Suprapubic skin (tissue), 4 donors: ENCODE measurements at regions not wholly inside any gene's neighbourhood (a gene's known extent, or its start where the extent isn't known, plus 50 kb on each side); places are given as distances from the start of the nearest gene placed in this dataset.

Experiments
- DNase-seq, 2 donors: peaks; one replicate each; pipeline ENCODE4 v3.0.0-alpha.2; 2019; ENCODE audit warnings: low spot score in 2 of 2
- H3K27ac ChIP-seq: fragments of 200-600 bp; sonication (generic); one replicate; pipeline ENCODE4 v1.5.1; 2019
- H3K27me3 ChIP-seq: fragments of 200-600 bp; sonication (generic); one replicate; pipeline ENCODE4 v1.5.1; 2019
- H3K36me3 ChIP-seq: fragments of 200-600 bp; sonication (generic); one replicate; pipeline ENCODE4 v1.5.1; 2019
- H3K4me1 ChIP-seq: fragments of 200-600 bp; sonication (generic); one replicate; pipeline ENCODE4 v1.5.1; 2019
- H3K4me3 ChIP-seq: fragments of 200-600 bp; sonication (generic); one replicate; pipeline ENCODE4 v1.5.1; 2019; ENCODE audit warnings: mild to moderate bottlenecking
- H3K9me3 ChIP-seq: fragments of 200-600 bp; sonication (generic); one replicate; pipeline ENCODE4 v1.5.1; 2019
- CTCF ChIP-seq, 2 donors: fragments of 200-600 bp in 1 of 2; fragments of 450-650 bp in 1 of 2; sonication (generic) in 1 of 2; IDR thresholded peaks; one replicate each; pipeline ENCODE4 v1.5.1; 2016 to 2019; ENCODE audit warnings: antibody characterized with exemption in 2 of 2, mild to moderate bottlenecking in 1 of 2, moderate library complexity in 1 of 2
- EP300 ChIP-seq: sonication (generic); formaldehyde crosslinking; IDR thresholded peaks from one replicate; pipeline ENCODE4 v1.6.1; 2017; ENCODE audit warnings: antibody characterized with exemption
- POLR2A ChIP-seq, 2 donors: fragments of 450-650 bp; IDR thresholded peaks; one replicate each; pipeline ENCODE4 v1.6.1; 2017; ENCODE audit warnings: antibody characterized with exemption in 2 of 2, mild to moderate bottlenecking in 2 of 2, moderate library complexity in 2 of 2
- POLR2AphosphoS5 ChIP-seq, 3 donors: sonication (generic); formaldehyde crosslinking; IDR thresholded peaks; one replicate each; pipeline ENCODE4 v1.6.1; 2017; ENCODE audit warnings: antibody characterized with exemption in 3 of 3
- WGBS: methylation state at CpG from one replicate; pipeline ENCODE4 v1.1.5; 2018; 5-methylcytosine and 5-hydroxymethylcytosine counted together

- H3K27ac ChIP-seq = no peak overlapping the region
- H3K9me3 ChIP-seq = no peaks in the 10 kb centered on the region
- H3K4me1 ChIP-seq = no peaks in the 10 kb centered on the region
- 85% methylated on average over 6 of the region's 6 CpGs for WGBS
- H3K27me3 ChIP-seq = no peaks in the 10 kb centered on the region
- no peaks in the 10 kb centered on the region for H3K36me3 ChIP-seq
- no peak for DNase-seq
- no peak for TF ChIP-seq POLR2AphosphoS5 (IDR thresholded peaks at IDR 0.05)
- TF ChIP-seq EP300 = no peak
- TF ChIP-seq CTCF (IDR thresholded peaks at IDR 0.05) = no peak
- TF ChIP-seq POLR2A (IDR thresholded peaks at IDR 0.05) = no peak
- no peak overlapping the region for H3K4me3 ChIP-seq
Measured at GRCh38 chr1:87242445-87243185, 86.1 kb upstream of the LMO4 start.

- Histone ChIP-seq H3K9me3 (no peaks in the 10 kb centered on the region), H3K27me3 (no peaks in the 10 kb centered on the region), H3K27ac (no peak overlapping the region), H3K36me3 (no peaks in the 10 kb centered on the region), H3K4me3 (no peak overlapping the region), H3K4me1 (no peaks in the 10 kb centered on the region)
- TF ChIP-seq CTCF (IDR thresholded peaks at IDR 0.05) (no peak), POLR2A (IDR thresholded peaks at IDR 0.05) (no peak), EP300 (no peak), POLR2AphosphoS5 (IDR thresholded peaks at IDR 0.05) (no peak)
- DNase-seq = no peak
- 64% methylated on average over 1 of the region's 1 CpG for WGBS
Measured at GRCh38 chr1:87243573-87243972, 85.1 kb upstream of the LMO4 start.

GRCh38 chr1:87246436-87246835 lies 82.2 kb upstream of the LMO4 start:
- no peak overlapping the region for H3K4me3 ChIP-seq
- no peaks in the 10 kb centered on the region for H3K27me3 ChIP-seq
- 90% methylated on average over 5 of the region's 5 CpGs for WGBS
- DNase-seq = no peak
- TF ChIP-seq POLR2AphosphoS5 (IDR thresholded peaks at IDR 0.05) = no peak
- no peak for TF ChIP-seq EP300
- no peak for TF ChIP-seq CTCF (IDR thresholded peaks at IDR 0.05)
- TF ChIP-seq POLR2A (IDR thresholded peaks at IDR 0.05) = no peak
- no peaks in the 10 kb centered on the region for H3K36me3 ChIP-seq
- H3K4me1 ChIP-seq = no peaks in the 10 kb centered on the region
- no peaks in the 10 kb centered on the region for H3K9me3 ChIP-seq
- no peak overlapping the region for H3K27ac ChIP-seq

GRCh38 chr1:87249803-87250202 lies 78.9 kb upstream of the LMO4 start:
- Histone ChIP-seq H3K36me3 (no peaks in the 10 kb centered on the region), H3K9me3 (no peaks in the 10 kb centered on the region), H3K27ac (no peak overlapping the region), H3K27me3 (no peaks in the 10 kb centered on the region), H3K4me1 (no peaks in the 10 kb centered on the region), H3K4me3 (no peak overlapping the region)
- no peak for DNase-seq
- TF ChIP-seq CTCF (IDR thresholded peaks at IDR 0.05) (no peak), POLR2AphosphoS5 (IDR thresholded peaks at IDR 0.05) (no peak), EP300 (no peak), POLR2A (IDR thresholded peaks at IDR 0.05) (no peak)
- WGBS = 74% methylated on average over 2 of the region's 2 CpGs

DNA sequence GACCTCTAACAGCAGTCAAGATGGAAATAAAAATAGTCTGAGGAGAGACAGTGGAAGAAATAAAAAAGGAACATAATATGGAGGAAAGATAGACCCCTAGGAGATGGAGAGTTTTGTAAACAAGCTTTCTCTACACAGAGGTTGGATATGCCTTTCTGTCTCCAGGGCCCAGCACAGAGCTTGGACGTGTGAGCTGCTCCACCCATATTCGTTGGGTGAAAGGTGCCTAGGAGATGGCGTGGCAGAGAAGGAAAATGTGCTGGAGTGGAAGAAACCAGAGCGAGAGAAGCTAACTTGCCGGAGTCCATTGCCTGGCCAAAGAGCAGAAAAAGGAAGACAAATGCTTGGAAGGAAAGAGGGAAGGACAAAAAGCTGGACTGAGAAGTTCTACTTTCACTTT lies 78.3 kb upstream of the LMO4 start:
- WGBS = 82% methylated on average over 5 of the region's 5 CpGs
- H3K4me1 ChIP-seq = no peaks in the 10 kb centered on the region
- DNase-seq = no peak
- H3K4me3 ChIP-seq = no peak overlapping the region
- no peaks in the 10 kb centered on the region for H3K9me3 ChIP-seq
- TF ChIP-seq POLR2AphosphoS5 (IDR thresholded peaks at IDR 0.05) (no peak), EP300 (no peak), POLR2A (IDR thresholded peaks at IDR 0.05) (no peak), CTCF (IDR thresholded peaks at IDR 0.05) (no peak)
- H3K36me3 ChIP-seq = no peaks in the 10 kb centered on the region
- no peaks in the 10 kb centered on the region for H3K27me3 ChIP-seq
- no peak overlapping the region for H3K27ac ChIP-seq
